Keratinocyte (primary cell): ENCODE measurements at regions not wholly inside any gene's neighbourhood (a gene's known extent, or its start where the extent isn't known, plus 50 kb on each side); places are given as distances from the start of the nearest gene placed in this dataset.

Experiments used
- DNase-seq: peaks from one replicate; pipeline ENCODE4 v3.0.0-alpha.2; 2011; ENCODE audit warnings: low read depth, missing footprints, low spot score
- FAIRE-seq: peaks from 2 replicates; lab custom pipeline; 2011; peaks lifted over from hg19 to GRCh38; lab: Jason Lieb, UNC
- H2AFZ ChIP-seq: 2 replicates; pipeline ENCODE4 v1.6.0; 2012; ENCODE audit warnings: low read length, control low read depth, inconsistent platforms; ENCODE audit not compliant: control insufficient read depth
- H3K27ac ChIP-seq: 2 replicates; pipeline ENCODE4 v1.5.1; 2011; ENCODE audit warnings: low read length; ENCODE audit not compliant: control insufficient read depth, insufficient read depth
- H3K27me3 ChIP-seq: 3 replicates; pipeline ENCODE4 v1.6.0; 2011; ENCODE audit warnings: low read length; ENCODE audit not compliant: control insufficient read depth, insufficient read depth; ENCODE audit errors: extremely low read depth
- H3K36me3 ChIP-seq, 2 experiments: 2 replicates in 1 of 2; 3 replicates in 1 of 2; pipeline ENCODE4 v1.5.1; 2011; ENCODE audit warnings: low read length in 2 of 2, mild to moderate bottlenecking in 1 of 2; ENCODE audit not compliant: control insufficient read depth in 2 of 2, insufficient read depth in 2 of 2; ENCODE audit errors: extremely low read depth in 1 of 2
- H3K4me1 ChIP-seq: 3 replicates; pipeline ENCODE4 v1.5.1; 2011; ENCODE audit warnings: low read length; ENCODE audit not compliant: control insufficient read depth, insufficient read depth; ENCODE audit errors: extremely low read depth
- H3K4me2 ChIP-seq: 3 replicates; pipeline ENCODE4 v1.6.0; 2011; ENCODE audit warnings: low read depth, low read length; ENCODE audit not compliant: control insufficient read depth, insufficient read depth; ENCODE audit errors: extremely low read depth
- H3K4me3 ChIP-seq, 3 experiments: fragments of 200-600 bp in 1 of 3; sonication (generic) in 1 of 3; 2 replicates in 2 of 3; 3 replicates in 1 of 3; pipeline ENCODE4 v1.5.1; 2011 to 2016; ENCODE audit warnings: low read length in 3 of 3, mild to moderate bottlenecking in 3 of 3, control low read depth in 2 of 3, inconsistent platforms in 1 of 3, low read depth in 1 of 3, mixed read lengths in 1 of 3, mixed run types in 1 of 3, moderate library complexity in 1 of 3; ENCODE audit not compliant: control insufficient read depth in 2 of 3, insufficient read depth in 2 of 3; ENCODE audit errors: extremely low read depth in 1 of 3
- H3K79me2 ChIP-seq: 2 replicates; pipeline ENCODE4 v1.6.0; 2012; ENCODE audit warnings: low read length; ENCODE audit not compliant: control insufficient read depth, insufficient read depth
- H3K9ac ChIP-seq: 3 replicates; pipeline ENCODE4 v1.6.0; 2011; ENCODE audit warnings: low read length; ENCODE audit not compliant: control insufficient read depth, insufficient read depth; ENCODE audit errors: extremely low read depth
- H3K9me1 ChIP-seq: 3 replicates; pipeline ENCODE4 v1.6.0; 2011; ENCODE audit warnings: low read length; ENCODE audit not compliant: control insufficient read depth, insufficient read depth; ENCODE audit errors: extremely low read depth
- H3K9me3 ChIP-seq: 2 replicates; pipeline ENCODE4 v1.5.1; 2012; ENCODE audit warnings: low read depth, low read length; ENCODE audit not compliant: control insufficient read depth
- H4K20me1 ChIP-seq: 3 replicates; pipeline ENCODE4 v1.6.0; 2011; ENCODE audit warnings: low read length; ENCODE audit not compliant: control insufficient read depth, insufficient read depth; ENCODE audit errors: extremely low read depth
- EZH2 ChIP-seq: IDR thresholded peaks from one replicate; pipeline ENCODE4 v1.6.1; 2012; ENCODE audit warnings: inconsistent platforms, mild to moderate bottlenecking, low read length, moderate library complexity
- dilution Hi-C: fragments of 300-500 bp; cut with MboI; formaldehyde crosslinking; loops from one replicate; pipeline ENCODE4 v1.7.0; 2020; ENCODE audit warnings: low sequenced_read_pairs; ENCODE audit not compliant: extremely low pct_ligation_motif_present
- TF ChIP-seq, protein P1 (sequence below), 3 experiments: IDR thresholded peaks in 1 of 3; conservative IDR thresholded peaks in 1 of 3; optimal IDR thresholded peaks in 1 of 3; 2 replicates in 2 of 3; 3 replicates in 1 of 3; pipeline versions ENCODE3 to v1.5.1; 2011; ENCODE audit warnings: low read length in 3 of 3, mild to moderate bottlenecking in 3 of 3, moderate library complexity in 2 of 3, control low read depth in 1 of 3, inconsistent platforms in 1 of 3; ENCODE audit not compliant: insufficient read depth in 2 of 3; ENCODE audit errors: extremely low read depth in 1 of 3

DNA sequence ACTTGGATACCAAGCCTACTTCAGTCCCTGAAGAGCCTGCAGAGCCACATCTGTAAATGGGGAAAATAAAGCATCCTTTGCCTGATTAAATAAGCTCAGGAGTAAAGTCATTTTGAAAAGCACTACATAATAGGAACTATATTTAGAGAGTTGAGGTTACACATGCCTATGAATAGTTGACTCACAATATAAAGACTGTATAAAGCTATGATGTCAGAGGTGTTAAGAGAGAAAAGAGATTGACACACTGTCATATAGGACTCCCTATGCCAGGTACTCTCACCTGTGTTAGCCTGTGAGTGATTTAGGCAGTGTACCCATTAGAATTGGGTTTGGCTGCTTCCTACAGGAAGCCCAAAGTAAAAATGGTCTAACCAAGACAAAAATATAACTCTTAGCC is 87.7 kb upstream of the CRHR1 start:
- DNase-seq (no peak), FAIRE-seq (no peak)
- Histone ChIP-seq H3K9me3 (no peaks in the 10 kb centered on the region), H2AFZ (no peak overlapping the region), H3K9ac (no peak overlapping the region), H3K9me1 (no peaks in the 10 kb centered on the region), H3K4me2 (no peak overlapping the region), H3K79me2 (no peaks in the 10 kb centered on the region), H3K36me3 (no peaks in the 10 kb centered on the region), H4K20me1 (no peaks in the 10 kb centered on the region), H3K27ac (no peak overlapping the region), H3K27me3 (peaks cover 11% of the 10 kb centered on the region), H3K4me3 (no peak overlapping the region), H3K4me1 (no peaks in the 10 kb centered on the region)
- no peak for TF ChIP-seq EZH2
- TF ChIP-seq, protein P1, sequence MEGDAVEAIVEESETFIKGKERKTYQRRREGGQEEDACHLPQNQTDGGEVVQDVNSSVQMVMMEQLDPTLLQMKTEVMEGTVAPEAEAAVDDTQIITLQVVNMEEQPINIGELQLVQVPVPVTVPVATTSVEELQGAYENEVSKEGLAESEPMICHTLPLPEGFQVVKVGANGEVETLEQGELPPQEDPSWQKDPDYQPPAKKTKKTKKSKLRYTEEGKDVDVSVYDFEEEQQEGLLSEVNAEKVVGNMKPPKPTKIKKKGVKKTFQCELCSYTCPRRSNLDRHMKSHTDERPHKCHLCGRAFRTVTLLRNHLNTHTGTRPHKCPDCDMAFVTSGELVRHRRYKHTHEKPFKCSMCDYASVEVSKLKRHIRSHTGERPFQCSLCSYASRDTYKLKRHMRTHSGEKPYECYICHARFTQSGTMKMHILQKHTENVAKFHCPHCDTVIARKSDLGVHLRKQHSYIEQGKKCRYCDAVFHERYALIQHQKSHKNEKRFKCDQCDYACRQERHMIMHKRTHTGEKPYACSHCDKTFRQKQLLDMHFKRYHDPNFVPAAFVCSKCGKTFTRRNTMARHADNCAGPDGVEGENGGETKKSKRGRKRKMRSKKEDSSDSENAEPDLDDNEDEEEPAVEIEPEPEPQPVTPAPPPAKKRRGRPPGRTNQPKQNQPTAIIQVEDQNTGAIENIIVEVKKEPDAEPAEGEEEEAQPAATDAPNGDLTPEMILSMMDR (optimal IDR thresholded peaks at IDR 0.05 in 1 of 3, IDR thresholded peaks at IDR 0.05 in 1 of 3, conservative IDR thresholded peaks at IDR 0.05 in 1 of 3; ENCODE audit: extremely low read depth in 1 of 3, insufficient read depth in 2 of 3, low read length in 3 of 3) = no peak
- dilution Hi-C loops = no loop called here

DNA sequence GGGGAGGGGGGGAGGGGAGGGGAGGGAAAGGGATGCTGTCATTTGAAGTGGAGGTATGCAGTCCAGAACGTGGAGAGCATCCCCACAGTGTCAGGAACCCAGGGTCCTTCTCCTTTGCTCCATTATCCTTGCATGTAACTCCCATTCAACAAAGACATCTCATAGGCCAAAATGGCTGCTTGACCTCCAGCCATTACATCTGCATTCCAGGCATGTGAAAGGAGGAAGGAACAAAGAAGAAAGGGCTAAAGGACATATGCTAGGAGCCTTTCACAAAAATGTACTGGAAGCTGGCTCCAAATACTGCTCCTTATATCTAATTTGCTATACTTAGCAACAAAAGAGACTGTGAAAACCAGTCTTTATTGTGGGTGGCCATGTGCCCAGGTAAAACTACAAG is 87.0 kb upstream of the CRHR1 start:
- Histone ChIP-seq H3K9me1 (no peaks in the 10 kb centered on the region), H3K79me2 (no peaks in the 10 kb centered on the region), H3K27me3 (peaks cover 11% of the 10 kb centered on the region), H3K4me2 (no peak overlapping the region), H3K4me3 (no peak overlapping the region), H3K27ac (no peak overlapping the region), H3K9me3 (no peaks in the 10 kb centered on the region), H3K36me3 (no peaks in the 10 kb centered on the region), H4K20me1 (no peaks in the 10 kb centered on the region), H3K4me1 (no peaks in the 10 kb centered on the region), H3K9ac (no peak overlapping the region), H2AFZ (no peak overlapping the region)
- TF ChIP-seq, protein P1 (optimal IDR thresholded peaks at IDR 0.05 in 1 of 3, IDR thresholded peaks at IDR 0.05 in 1 of 3, conservative IDR thresholded peaks at IDR 0.05 in 1 of 3; ENCODE audit: extremely low read depth in 1 of 3, insufficient read depth in 2 of 3, low read length in 3 of 3) = no peak
- TF ChIP-seq EZH2 = no peak
- dilution Hi-C loops = no loop called here
- no peak for FAIRE-seq
- DNase-seq = no peak
